ENCODE measurements at regions not wholly inside any gene's neighbourhood (a gene's known extent, or its start where the extent isn't known, plus 50 kb on each side); places are given as distances from the start of the nearest gene placed in this dataset.

DNA sequence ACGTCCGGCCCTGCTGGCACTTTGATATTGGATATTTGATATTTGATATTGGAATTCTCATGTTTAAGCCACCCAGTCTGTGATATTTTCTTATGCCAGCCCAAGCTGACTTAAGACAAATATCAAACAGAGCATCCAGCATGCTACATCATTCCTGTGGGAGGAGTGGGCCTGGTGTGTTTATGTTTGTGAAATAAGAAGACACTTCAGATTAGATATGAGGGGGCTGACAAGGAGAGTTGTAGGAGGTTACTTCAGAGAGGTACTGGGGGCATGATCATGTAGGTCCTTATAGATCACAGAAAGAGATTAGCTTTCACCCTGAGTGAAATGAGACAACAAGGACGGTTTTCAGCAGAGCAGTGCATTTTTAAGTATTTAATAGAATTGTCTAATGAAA lies 382.9 kb downstream of the SEMA3D start:
- no peaks in the 10 kb centered on the region for H3K27me3 ChIP-seq (ENCODE audit: insufficient read depth, low read length)
- H4K20me1 ChIP-seq (ENCODE audit: insufficient read depth), result no peaks in the 10 kb centered on the region
- H3K9me3 ChIP-seq (ENCODE audit: control insufficient read depth in 1 of 2, insufficient read depth in 1 of 2, low read depth in 1 of 2, low read length in 2 of 2), result no peaks in the 10 kb centered on the region
- DNase-seq (ENCODE audit: low read depth, low spot score), result no peak
- H3K9ac ChIP-seq (ENCODE audit: low read length), result no peak overlapping the region
- no peaks in the 10 kb centered on the region for H3K79me2 ChIP-seq (ENCODE audit: insufficient read depth, low read length)
- H3K27ac ChIP-seq (ENCODE audit: low read depth, low read length), result no peak overlapping the region
- no peak for ATAC-seq
- TF ChIP-seq, protein P1, sequence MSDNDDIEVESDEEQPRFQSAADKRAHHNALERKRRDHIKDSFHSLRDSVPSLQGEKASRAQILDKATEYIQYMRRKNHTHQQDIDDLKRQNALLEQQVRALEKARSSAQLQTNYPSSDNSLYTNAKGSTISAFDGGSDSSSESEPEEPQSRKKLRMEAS (IDR thresholded peaks at IDR 0.05), result no peak
- TF ChIP-seq SP1 (IDR thresholded peaks at IDR 0.05; ENCODE audit: low read depth) (no peak), CTCF (IDR thresholded peaks at IDR 0.05 in 2 of 3, conservative IDR thresholded peaks at IDR 0.05 in 1 of 3; ENCODE audit: borderline replicate concordance in 1 of 3, insufficient read depth in 1 of 3, low read depth in 2 of 3, low read length in 2 of 3) (no peak), EZH2phosphoT487 (IDR thresholded peaks at IDR 0.05; ENCODE audit: borderline replicate concordance) (no peak), CBX3 (IDR thresholded peaks at IDR 0.05; ENCODE audit: low read depth) (no peak), ZNF274 (IDR thresholded peaks at IDR 0.05; ENCODE audit: low read depth, low read length) (no peak), EGR1 (IDR thresholded peaks at IDR 0.05; ENCODE audit: low read depth) (no peak), ELF1 (IDR thresholded peaks at IDR 0.05; ENCODE audit: borderline replicate concordance, low read depth) (no peak), SRF (IDR thresholded peaks at IDR 0.05; ENCODE audit: low read depth) (no peak), FOSL1 (IDR thresholded peaks at IDR 0.05; ENCODE audit: low read depth) (no peak), SIN3A (IDR thresholded peaks at IDR 0.05; ENCODE audit: low read depth) (no peak), ZFX (IDR thresholded peaks at IDR 0.05) (no peak), POLR2A (IDR thresholded peaks at IDR 0.05; ENCODE audit: borderline replicate concordance, extremely low read depth, insufficient read depth, insufficient read length) (no peak)
- TF ChIP-seq, protein P2, sequence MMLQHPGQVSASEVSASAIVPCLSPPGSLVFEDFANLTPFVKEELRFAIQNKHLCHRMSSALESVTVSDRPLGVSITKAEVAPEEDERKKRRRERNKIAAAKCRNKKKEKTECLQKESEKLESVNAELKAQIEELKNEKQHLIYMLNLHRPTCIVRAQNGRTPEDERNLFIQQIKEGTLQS (IDR thresholded peaks at IDR 0.05), result no peak
- POLR2A ChIA-PET, result no interaction called here
- no peak overlapping the region for H3K4me3 ChIP-seq (replicated peaks in 1 of 2; ENCODE audit: low read depth in 1 of 2, low read length in 2 of 2)
- no peaks in the 10 kb centered on the region for H3K36me3 ChIP-seq (ENCODE audit: control insufficient read depth in 1 of 2, insufficient read depth in 2 of 2, low read length in 2 of 2)
- CTCF ChIA-PET, result no interaction called here
- RAD21 ChIA-PET (ENCODE audit: low non-redundant PET in 1 of 2, low total read pairs in 2 of 2, uncharacterized antibody in 2 of 2, unreplicated experiment in 2 of 2), result no interaction called here
- H3K4me1 ChIP-seq (ENCODE audit: control insufficient read depth in 1 of 2, insufficient read depth in 2 of 2, low read length in 2 of 2), result no peaks in the 10 kb centered on the region
- H2AFZ ChIP-seq (ENCODE audit: low read depth, low read length, poor library complexity, severe bottlenecking), result no peak overlapping the region
- intact Hi-C loops (cut with micrococcal nuclease), result no loop called here
- H3K4me2 ChIP-seq (ENCODE audit: low read length), result no peak overlapping the region
- no peaks in the 10 kb centered on the region for H3K9me2 ChIP-seq (ENCODE audit: insufficient read depth)
- no TSS peak for BruUV-seq (replicated peaks)

Data from HCT116 (cell line).